ENCODE measurements at regions not wholly inside any gene's neighbourhood (a gene's known extent, or its start where the extent isn't known, plus 50 kb on each side); places are given as distances from the start of the nearest gene placed in this dataset.

DNA sequence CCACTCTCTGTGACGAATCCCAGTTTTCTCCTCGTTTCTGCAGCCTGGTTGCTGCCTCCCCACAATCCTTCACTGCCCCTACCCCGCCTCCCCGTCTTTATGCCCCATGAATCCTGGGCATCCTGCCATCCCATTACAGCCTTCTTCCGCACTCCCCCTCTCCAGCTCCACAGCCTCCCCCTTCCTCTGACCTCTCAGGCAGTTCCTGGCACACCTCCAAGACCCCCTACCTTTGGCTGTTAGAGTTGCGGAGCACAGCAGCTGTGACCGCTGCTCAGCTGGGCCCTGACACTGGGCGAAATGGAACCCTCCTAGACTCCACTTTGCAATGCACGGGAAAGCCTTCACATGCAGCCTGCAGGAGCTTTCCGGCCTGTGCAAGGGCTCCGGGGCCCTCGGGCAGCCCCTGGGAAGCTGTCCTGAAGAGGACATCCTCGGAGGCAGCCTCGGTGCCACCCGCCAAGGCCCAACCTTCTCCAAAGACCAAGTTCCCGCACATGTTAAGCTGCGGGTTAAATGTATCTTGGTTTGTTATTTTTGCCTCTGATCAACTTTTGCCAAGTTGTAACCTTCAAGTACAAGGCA is 400.7 kb upstream of the MKI67 start:
- peak; percentile 44 for DNase-seq (ENCODE audit: low spot score)
- Histone ChIP-seq H3K4me2 (no peak overlapping the region), H2AFZ (no peak overlapping the region)

DNA sequence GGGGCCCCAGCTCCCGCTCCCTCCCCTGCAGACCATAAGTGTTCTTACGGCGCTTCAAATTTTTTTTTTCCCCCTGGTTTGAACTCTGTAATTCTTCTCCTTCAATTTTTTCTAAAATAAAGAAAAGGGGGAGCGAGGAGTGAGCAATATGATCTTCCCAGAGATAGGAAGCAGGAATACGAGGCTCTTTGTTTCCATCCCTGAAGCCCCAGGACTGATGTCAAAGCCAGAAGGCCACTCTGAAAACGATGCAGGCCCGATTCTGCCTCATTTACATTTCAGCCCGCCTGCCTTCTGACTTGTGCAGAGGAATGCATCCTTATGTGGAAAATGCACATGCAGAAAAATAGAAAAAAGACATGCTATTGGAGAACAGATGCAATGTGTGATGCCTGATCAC is 401.5 kb upstream of the MKI67 start:
- H3K4me3 ChIP-seq, result no peak overlapping the region
- DNase-seq (ENCODE audit: low spot score), result no peak
- H3K4me2 ChIP-seq, result no peak overlapping the region
- H3K9me3 ChIP-seq (ENCODE audit: low read depth), result no peaks in the 10 kb centered on the region
- no peak overlapping the region for H3K27ac ChIP-seq
- no peaks in the 10 kb centered on the region for H3K79me2 ChIP-seq
- peaks cover 4% of the 10 kb centered on the region for H3K27me3 ChIP-seq
- WGBS (ENCODE audit: low lambda C conversion rate, missing lambda C conversion rate), result 56% methylated on average over 7 of the region's 8 CpGs
- H3K36me3 ChIP-seq (replicated peaks; ENCODE audit: insufficient read depth, low read depth), result no peaks in the 10 kb centered on the region
- no peaks in the 10 kb centered on the region for H3K9me2 ChIP-seq (replicated peaks; ENCODE audit: insufficient read depth)
- H2AFZ ChIP-seq, result no peak overlapping the region
- TF ChIP-seq EZH2 (IDR thresholded peaks at IDR 0.05; ENCODE audit: borderline replicate concordance), result no peak
- TF ChIP-seq, protein P1, sequence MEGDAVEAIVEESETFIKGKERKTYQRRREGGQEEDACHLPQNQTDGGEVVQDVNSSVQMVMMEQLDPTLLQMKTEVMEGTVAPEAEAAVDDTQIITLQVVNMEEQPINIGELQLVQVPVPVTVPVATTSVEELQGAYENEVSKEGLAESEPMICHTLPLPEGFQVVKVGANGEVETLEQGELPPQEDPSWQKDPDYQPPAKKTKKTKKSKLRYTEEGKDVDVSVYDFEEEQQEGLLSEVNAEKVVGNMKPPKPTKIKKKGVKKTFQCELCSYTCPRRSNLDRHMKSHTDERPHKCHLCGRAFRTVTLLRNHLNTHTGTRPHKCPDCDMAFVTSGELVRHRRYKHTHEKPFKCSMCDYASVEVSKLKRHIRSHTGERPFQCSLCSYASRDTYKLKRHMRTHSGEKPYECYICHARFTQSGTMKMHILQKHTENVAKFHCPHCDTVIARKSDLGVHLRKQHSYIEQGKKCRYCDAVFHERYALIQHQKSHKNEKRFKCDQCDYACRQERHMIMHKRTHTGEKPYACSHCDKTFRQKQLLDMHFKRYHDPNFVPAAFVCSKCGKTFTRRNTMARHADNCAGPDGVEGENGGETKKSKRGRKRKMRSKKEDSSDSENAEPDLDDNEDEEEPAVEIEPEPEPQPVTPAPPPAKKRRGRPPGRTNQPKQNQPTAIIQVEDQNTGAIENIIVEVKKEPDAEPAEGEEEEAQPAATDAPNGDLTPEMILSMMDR (IDR thresholded peaks at IDR 0.05; ENCODE audit: poor library complexity), result no peak
- no peak for TF ChIP-seq EZH2phosphoT487 (IDR thresholded peaks at IDR 0.05; ENCODE audit: low read depth, severe bottlenecking, unreplicated experiment)
- no peaks in the 10 kb centered on the region for H4K20me1 ChIP-seq (ENCODE audit: insufficient read depth, poor library complexity, severe bottlenecking)
- H3K4me1 ChIP-seq (ENCODE audit: insufficient read depth), result no peaks in the 10 kb centered on the region

More for the DNA sequence above, 400.7 kb upstream of the MKI67 start:
- Histone ChIP-seq H3K27ac (no peak overlapping the region), H3K79me2 (no peaks in the 10 kb centered on the region), H3K9me3 (ENCODE audit: low read depth) (no peaks in the 10 kb centered on the region), H3K27me3 (peaks cover 4% of the 10 kb centered on the region), H3K36me3 (replicated peaks; ENCODE audit: insufficient read depth, low read depth) (no peaks in the 10 kb centered on the region), H3K4me3 (no peak overlapping the region), H4K20me1 (ENCODE audit: insufficient read depth, poor library complexity, severe bottlenecking) (no peaks in the 10 kb centered on the region), H3K9me2 (replicated peaks; ENCODE audit: insufficient read depth) (no peaks in the 10 kb centered on the region), H3K4me1 (ENCODE audit: insufficient read depth) (no peaks in the 10 kb centered on the region)
- TF ChIP-seq EZH2phosphoT487 (IDR thresholded peaks at IDR 0.05; ENCODE audit: low read depth, severe bottlenecking, unreplicated experiment) (no peak), EZH2 (IDR thresholded peaks at IDR 0.05; ENCODE audit: borderline replicate concordance) (no peak)
- TF ChIP-seq, protein P1 (IDR thresholded peaks at IDR 0.05; ENCODE audit: poor library complexity), result no peak
- WGBS (ENCODE audit: low lambda C conversion rate, missing lambda C conversion rate), result 78% methylated on average over 17 of the region's 17 CpGs

DNA sequence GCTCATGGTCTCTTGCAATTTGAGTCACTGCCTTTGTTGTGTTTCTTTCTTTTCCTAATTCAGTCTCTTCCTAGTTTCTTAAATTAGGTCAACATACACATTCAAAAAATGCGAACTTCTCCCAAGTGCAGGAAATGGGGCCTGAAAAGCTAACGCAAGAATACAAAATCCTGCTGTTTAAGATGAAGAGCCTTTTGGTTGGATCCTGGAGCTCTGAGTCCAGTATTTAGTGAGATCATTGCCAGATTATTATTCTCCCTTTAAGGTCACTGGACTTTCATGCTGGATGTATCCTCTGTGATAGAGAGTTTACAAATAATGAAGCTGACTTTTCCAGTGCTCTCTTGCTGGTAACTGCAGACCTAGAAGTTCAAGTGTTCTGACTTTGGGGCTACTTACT is 401.9 kb upstream of the MKI67 start:
- no peak overlapping the region for H2AFZ ChIP-seq
- no peaks in the 10 kb centered on the region for H3K4me1 ChIP-seq (ENCODE audit: insufficient read depth)
- DNase-seq (ENCODE audit: low spot score), result no peak
- H3K9me2 ChIP-seq (replicated peaks; ENCODE audit: insufficient read depth), result no peaks in the 10 kb centered on the region
- H3K9me3 ChIP-seq (ENCODE audit: low read depth), result no peaks in the 10 kb centered on the region
- no peak overlapping the region for H3K4me2 ChIP-seq
- H3K4me3 ChIP-seq, result no peak overlapping the region
- H4K20me1 ChIP-seq (ENCODE audit: insufficient read depth, poor library complexity, severe bottlenecking), result no peaks in the 10 kb centered on the region
- TF ChIP-seq, protein P1 (IDR thresholded peaks at IDR 0.05; ENCODE audit: poor library complexity), result no peak
- TF ChIP-seq EZH2 (IDR thresholded peaks at IDR 0.05; ENCODE audit: borderline replicate concordance), result no peak
- TF ChIP-seq EZH2phosphoT487 (IDR thresholded peaks at IDR 0.05; ENCODE audit: low read depth, severe bottlenecking, unreplicated experiment), result no peak
- 82% methylated on average over 2 of the region's 2 CpGs for WGBS (ENCODE audit: low lambda C conversion rate, missing lambda C conversion rate)
- H3K27me3 ChIP-seq, result peaks cover 4% of the 10 kb centered on the region
- H3K79me2 ChIP-seq, result no peaks in the 10 kb centered on the region
- no peaks in the 10 kb centered on the region for H3K36me3 ChIP-seq (replicated peaks; ENCODE audit: insufficient read depth, low read depth)
- no peak overlapping the region for H3K27ac ChIP-seq
